Activated T-helper 1 cell treated with anti-CD3 and anti-CD28 coated beads, Interleukin-2, amount 50 U/mL, for 16 hours (primary cell): ENCODE measurements at regions not wholly inside any gene's neighbourhood (a gene's known extent, or its start where the extent isn't known, plus 50 kb on each side); places are given as distances from the start of the nearest gene placed in this dataset.
"Not testable (repeated sequence)": the region's sequence is repeated elsewhere in the genome, so short reads cannot be mapped to it uniquely, and the experiment has no call there.

Source experiments
- DNase-seq, 2 donors: peaks; one replicate each; pipeline ENCODE4 v3.0.0-alpha.2; 2020; ENCODE audit warnings: low read depth in 1 of 2, low spot score in 1 of 2

GRCh38 chr11:70882716-70883085, 369.7 kb downstream of the SHANK2 start:
- no peak for DNase-seq

GRCh38 chr11:70883323-70883940, 368.9 kb downstream of the SHANK2 start:
- DNase-seq = no peak

- DNase-seq = no peak
Observed at GRCh38 chr11:70883973-70884623, 368.3 kb downstream of the SHANK2 start.

GRCh38 chr11:70885281-70886231, 366.8 kb downstream of the SHANK2 start:
- no peak for DNase-seq

GRCh38 chr11:70886256-70886655, 366.1 kb downstream of the SHANK2 start:
- DNase-seq = no peak

- no peak for DNase-seq
Observed at GRCh38 chr11:70886676-70887541, 365.5 kb downstream of the SHANK2 start.

- DNase-seq = no peak
Observed at GRCh38 chr11:70887542-70887827, 364.9 kb downstream of the SHANK2 start.

- no peak for DNase-seq
Observed at GRCh38 chr11:70888061-70888460, 364.3 kb downstream of the SHANK2 start.

GRCh38 chr11:70889411-70889810, 363.0 kb downstream of the SHANK2 start:
- no peak for DNase-seq

- no peak for DNase-seq
Observed at GRCh38 chr11:70891844-70892380, 360.5 kb downstream of the SHANK2 start.

GRCh38 chr11:70892889-70893288, 359.5 kb downstream of the SHANK2 start:
- no peak for DNase-seq

GRCh38 chr11:70894566-70895365, 357.6 kb downstream of the SHANK2 start:
- no peak for DNase-seq

- no peak for DNase-seq
Observed at GRCh38 chr11:70895366-70895670, 357.1 kb downstream of the SHANK2 start.

GRCh38 chr11:70897429-70897828, 354.9 kb downstream of the SHANK2 start:
- no peak for DNase-seq

GRCh38 chr11:70899616-70900015, 352.8 kb downstream of the SHANK2 start:
- no peak for DNase-seq

GRCh38 chr11:70900540-70900939, 351.8 kb downstream of the SHANK2 start:
- DNase-seq = no peak

- DNase-seq = no peak
Observed at GRCh38 chr11:70901951-70902521, 350.3 kb downstream of the SHANK2 start.

GRCh38 chr11:70903229-70903628, 349.1 kb downstream of the SHANK2 start:
- not testable (repeated sequence) for DNase-seq

- no peak for DNase-seq
Observed at GRCh38 chr11:70906101-70906500, 346.3 kb downstream of the SHANK2 start.

GRCh38 chr11:70908223-70908622, 344.2 kb downstream of the SHANK2 start:
- DNase-seq = no peak
